GM10248 (cell line): ENCODE measurements at regions not wholly inside any gene's neighbourhood (a gene's known extent, or its start where the extent isn't known, plus 50 kb on each side); places are given as distances from the start of the nearest gene placed in this dataset.

Experiments
- CTCF ChIA-PET: fragments of 300-600 bp; sonication (Branson Sonifier 250); formaldehyde crosslinking; extraction: SDS; loops from one replicate; lab custom pipeline; 2021; ENCODE audit warnings: antibody characterized with exemption; lab: Yijun Ruan, JAX
- POLR2A ChIA-PET: fragments of 350-650 bp; sonication (Branson Sonifier 250); formaldehyde crosslinking; extraction: SDS; loops from one replicate; lab custom pipeline; 2020; ENCODE audit warnings: antibody characterized with exemption; lab: Yijun Ruan, JAX
- DNase-seq: peaks from one replicate; pipeline ENCODE4 v3.0.0; 2012; ENCODE audit errors: extremely low spot score
- CTCF ChIP-seq: IDR thresholded peaks from 2 replicates; pipeline ENCODE4 v1.5.1; 2012; ENCODE audit warnings: mild to moderate bottlenecking, low read depth; ENCODE audit errors: extremely low read depth, missing control alignments, control extremely low read depth

- POLR2A ChIA-PET, result no interaction called here
Measured at GRCh38 chr1:90591355-90591969, 125.6 kb downstream of the BARHL2 start.

GRCh38 chr1:90580176-90580575 lies 136.9 kb downstream of the BARHL2 start:
- ChIA-PET POLR2A (no interaction called here), CTCF (interaction anchor here (1.0 to 1.8 kb wide), 7 partner anchors 12 to 586 kb away, joined by 3 to 7 read pairs (median 5); no protein-coding TSS in a partner anchor)
- no peak for DNase-seq
- TF ChIP-seq CTCF, result no peak

More at GRCh38 chr1:90591355-90591969, 125.6 kb downstream of the BARHL2 start:
- TF ChIP-seq CTCF, result no peak
- CTCF ChIA-PET, result interaction anchor here (1.1 to 1.5 kb wide), 4 partner anchors 9 to 18 kb away, joined by 3 to 5 read pairs (median 4); no protein-coding TSS in a partner anchor
- DNase-seq, result no peak

GRCh38 chr1:90579212-90579802 lies 137.8 kb downstream of the BARHL2 start:
- DNase-seq, result peak; percentile 43
- ChIA-PET POLR2A (no interaction called here), CTCF (interaction anchor here (0.6 to 1.7 kb wide), 20 partner anchors 8 to 586 kb away, joined by 3 to 11 read pairs (median 3); no protein-coding TSS in a partner anchor)
- TF ChIP-seq CTCF, result peak; percentile 66

- no peak for TF ChIP-seq CTCF
- ChIA-PET CTCF (no interaction called here), POLR2A (no interaction called here)
- DNase-seq, result no peak
Measured at GRCh38 chr1:90574692-90575370, 142.3 kb downstream of the BARHL2 start.

- ChIA-PET CTCF (interaction anchor here (1.2 to 1.3 kb wide), 3 partner anchors 8 to 586 kb away, joined by 3 to 6 read pairs (median 4); no protein-coding TSS in a partner anchor), POLR2A (no interaction called here)
- no peak for TF ChIP-seq CTCF
- DNase-seq, result no peak
Measured at GRCh38 chr1:90573736-90574135, 143.4 kb downstream of the BARHL2 start.

GRCh38 chr1:90572446-90572845 lies 144.7 kb downstream of the BARHL2 start:
- no peak for TF ChIP-seq CTCF
- ChIA-PET POLR2A (no interaction called here), CTCF (interaction anchor here (1.3 kb wide), 2 partner anchors 9 to 587 kb away, joined by 3 to 6 read pairs; no protein-coding TSS in a partner anchor)
- DNase-seq, result no peak
